Ishikawa (cell line): ENCODE measurements at regions not wholly inside any gene's neighbourhood (a gene's known extent, or its start where the extent isn't known, plus 50 kb on each side); places are given as distances from the start of the nearest gene placed in this dataset.
A peak's percentile ranks its signal among the peaks of the same experiment; 100 is the strongest.

ENCODE experiments used
- CEBPB ChIP-seq: IDR thresholded peaks from 2 replicates; pipeline ENCODE4 v1.6.1; 2012
- CREB1 ChIP-seq: IDR thresholded peaks from 2 replicates; pipeline ENCODE4 v1.6.1; 2012; ENCODE audit warnings: low read depth
- EGR1 ChIP-seq: IDR thresholded peaks from 2 replicates; pipeline ENCODE4 v1.6.1; 2012
- EP300 ChIP-seq: IDR thresholded peaks from 2 replicates; pipeline ENCODE4 v1.6.1; 2012; ENCODE audit warnings: borderline replicate concordance
- FOXM1 ChIP-seq: IDR thresholded peaks from 2 replicates; pipeline ENCODE4 v1.6.1; 2012; ENCODE audit warnings: low read depth, borderline replicate concordance
- MAX ChIP-seq: IDR thresholded peaks from 2 replicates; pipeline ENCODE4 v1.6.1; 2012
- NFIC ChIP-seq: IDR thresholded peaks from 2 replicates; pipeline ENCODE4 v1.6.1; 2012
- RAD21 ChIP-seq: IDR thresholded peaks from 2 replicates; pipeline ENCODE4 v1.6.1; 2012; ENCODE audit warnings: low read depth
- REST ChIP-seq: IDR thresholded peaks from 2 replicates; pipeline ENCODE4 v1.6.1; 2012; ENCODE audit warnings: low read depth, mild to moderate bottlenecking
- TAF1 ChIP-seq: IDR thresholded peaks from 2 replicates; pipeline ENCODE4 v1.6.1; 2012; ENCODE audit warnings: low read depth, mild to moderate bottlenecking
- TCF12 ChIP-seq: IDR thresholded peaks from 2 replicates; pipeline ENCODE4 v1.6.1; 2012; ENCODE audit warnings: low read depth
- TEAD4 ChIP-seq: IDR thresholded peaks from 2 replicates; pipeline ENCODE4 v1.6.1; 2012
- USF1 ChIP-seq: IDR thresholded peaks from 2 replicates; pipeline ENCODE4 v1.6.1; 2012
- YY1 ChIP-seq: IDR thresholded peaks from 2 replicates; pipeline ENCODE4 v1.6.1; 2012; ENCODE audit warnings: low read depth
- ZBTB7A ChIP-seq: IDR thresholded peaks from 2 replicates; pipeline ENCODE4 v1.6.1; 2012; ENCODE audit warnings: low read depth

- 0 out of 2 replicates have a peak, but pooled peaks have one; percentile 20 for TF ChIP-seq TEAD4
- no peak for TF ChIP-seq NFIC
Observed at GRCh38 chr6:11356404-11357155, 124.1 kb upstream of the NEDD9 start.

- TF ChIP-seq CEBPB (no peak), TCF12 (no peak), FOXM1 (no peak), MAX (no peak), YY1 (no peak), TAF1 (no peak), EGR1 (no peak), USF1 (no peak), RAD21 (no peak), CREB1 (no peak), NFIC (no peak), TEAD4 (no peak), ZBTB7A (no peak), REST (no peak), EP300 (no peak)
Observed at GRCh38 chr6:11353921-11354389, 121.5 kb upstream of the NEDD9 start.

- no peak for TF ChIP-seq TCF12
- no peak for TF ChIP-seq CREB1
- no peak for TF ChIP-seq TAF1
- TF ChIP-seq YY1: no peak
- TF ChIP-seq ZBTB7A: no peak
- no peak for TF ChIP-seq MAX
- no peak for TF ChIP-seq RAD21
- no peak for TF ChIP-seq REST
- TF ChIP-seq TEAD4: no peak
Observed at GRCh38 chr6:11350294-11350693, 117.8 kb upstream of the NEDD9 start.

GRCh38 chr6:11349880-11350279 lies 117.4 kb upstream of the NEDD9 start:
- no peak for TF ChIP-seq TCF12

- TF ChIP-seq NFIC (peak; percentile 75), FOXM1 (no peak), EP300 (peak; percentile 80), TEAD4 (peak; percentile 52), TAF1 (no peak), MAX (no peak), TCF12 (peak; percentile 78; the same call in 1 of the 2 replicates), REST (no peak), CEBPB (no peak; the same call in 1 of the 2 replicates), RAD21 (no peak), CREB1 (no peak), YY1 (no peak), ZBTB7A (0 out of 2 replicates have a peak, but pooled peaks have one; percentile 28)
Observed at GRCh38 chr6:11346516-11346915, 114.0 kb upstream of the NEDD9 start.
